ENCODE measurements at regions not wholly inside any gene's neighbourhood (a gene's known extent, or its start where the extent isn't known, plus 50 kb on each side); places are given as distances from the start of the nearest gene placed in this dataset.

- H3K4me1 ChIP-seq, result no peaks in the 10 kb centered on the region
- no peaks in the 10 kb centered on the region for H3K27me3 ChIP-seq
- H3K27ac ChIP-seq, result no peak overlapping the region
- no peaks in the 10 kb centered on the region for H3K36me3 ChIP-seq
- TF ChIP-seq CTCF (IDR thresholded peaks at IDR 0.05), result no peak
- H3K9me3 ChIP-seq, result no peaks in the 10 kb centered on the region
- DNase-seq, result no peak
- H3K9ac ChIP-seq (ENCODE audit: low read depth in 2 of 2, low read length in 2 of 2), result no peak overlapping the region
- intact Hi-C loops (cut with DNase I), result no loop called here
- no peak overlapping the region for H3K4me3 ChIP-seq
Observed at GRCh38 chr9:108677776-108678175, 178.0 kb downstream of the ACTL7B start.

- Histone ChIP-seq H3K9ac (ENCODE audit: low read depth in 2 of 2, low read length in 2 of 2) (no peak overlapping the region), H3K4me3 (no peak overlapping the region), H3K36me3 (no peaks in the 10 kb centered on the region), H3K27ac (no peak overlapping the region), H3K9me3 (no peaks in the 10 kb centered on the region), H3K4me1 (no peaks in the 10 kb centered on the region), H3K27me3 (no peaks in the 10 kb centered on the region)
- DNase-seq, result no peak
- TF ChIP-seq CTCF (IDR thresholded peaks at IDR 0.05), result no peak
- intact Hi-C loops (cut with DNase I), result no loop called here
Observed at GRCh38 chr9:108676355-108676754, 179.4 kb downstream of the ACTL7B start.

- Histone ChIP-seq H3K36me3 (no peaks in the 10 kb centered on the region), H3K9ac (ENCODE audit: low read depth in 2 of 2, low read length in 2 of 2) (no peak overlapping the region), H3K4me3 (no peak overlapping the region), H3K4me1 (no peaks in the 10 kb centered on the region), H3K27ac (no peak overlapping the region), H3K27me3 (no peaks in the 10 kb centered on the region), H3K9me3 (no peaks in the 10 kb centered on the region)
- no peak for TF ChIP-seq CTCF (IDR thresholded peaks at IDR 0.05)
- DNase-seq, result no peak
- intact Hi-C loops (cut with DNase I), result no loop called here
Observed at GRCh38 chr9:108675708-108676107, 180.1 kb downstream of the ACTL7B start.

DNA sequence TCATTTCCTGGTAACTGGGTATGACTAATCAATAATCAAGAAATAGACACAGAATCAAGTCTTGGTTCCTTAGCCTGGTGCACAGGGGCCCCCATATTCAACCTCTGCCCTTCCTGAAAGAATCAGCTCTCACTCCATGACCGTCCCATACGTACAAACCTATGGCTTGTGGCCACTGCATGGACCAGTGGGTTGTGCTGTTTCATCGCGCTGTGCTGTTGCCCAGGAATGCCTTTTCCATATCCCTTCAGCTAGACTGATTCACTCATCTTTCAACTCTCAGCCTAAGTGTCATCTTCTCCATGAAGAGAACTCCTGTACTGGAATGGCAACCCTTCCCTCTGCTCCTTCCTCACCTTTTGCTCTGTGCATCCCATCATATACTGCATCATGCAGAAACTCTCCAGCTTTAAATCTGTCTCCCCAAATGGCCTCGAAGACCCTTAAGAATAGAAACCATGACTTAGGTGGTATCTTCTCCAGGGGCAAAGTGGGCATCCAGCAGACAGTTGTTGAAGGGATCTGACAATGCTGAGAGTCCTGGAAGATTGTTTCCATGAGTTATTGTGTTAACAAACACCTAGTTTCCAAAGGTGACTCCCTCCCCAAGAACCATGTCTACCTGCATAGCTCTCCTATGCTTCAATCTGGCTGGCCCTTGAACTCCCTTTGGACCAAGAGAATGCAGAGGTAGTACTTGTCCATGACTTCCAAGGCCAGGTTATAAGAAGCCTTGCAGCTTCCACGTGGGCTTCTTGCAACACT lies 180.8 kb downstream of the ACTL7B start:
- Histone ChIP-seq H3K9ac (ENCODE audit: low read depth in 2 of 2, low read length in 2 of 2) (no peak overlapping the region), H3K9me3 (no peaks in the 10 kb centered on the region), H3K36me3 (no peaks in the 10 kb centered on the region), H3K27me3 (no peaks in the 10 kb centered on the region), H3K27ac (no peak overlapping the region), H3K4me3 (no peak overlapping the region), H3K4me1 (no peaks in the 10 kb centered on the region)
- no peak for TF ChIP-seq CTCF (IDR thresholded peaks at IDR 0.05)
- no peak for DNase-seq
- intact Hi-C loops (cut with DNase I), result no loop called here

- H3K9me3 ChIP-seq, result no peaks in the 10 kb centered on the region
- no peak for TF ChIP-seq CTCF (IDR thresholded peaks at IDR 0.05)
- DNase-seq, result no peak
- no peak overlapping the region for H3K27ac ChIP-seq
- no peaks in the 10 kb centered on the region for H3K27me3 ChIP-seq
- intact Hi-C loops (cut with DNase I), result no loop called here
- no peak overlapping the region for H3K4me3 ChIP-seq
- H3K4me1 ChIP-seq, result no peaks in the 10 kb centered on the region
- H3K36me3 ChIP-seq, result no peaks in the 10 kb centered on the region
- no peak overlapping the region for H3K9ac ChIP-seq (ENCODE audit: low read depth in 2 of 2, low read length in 2 of 2)
Observed at GRCh38 chr9:108673386-108673785, 182.4 kb downstream of the ACTL7B start.
